ENCODE measurements at regions not wholly inside any gene's neighbourhood (a gene's known extent, or its start where the extent isn't known, plus 50 kb on each side); places are given as distances from the start of the nearest gene placed in this dataset.

DNA sequence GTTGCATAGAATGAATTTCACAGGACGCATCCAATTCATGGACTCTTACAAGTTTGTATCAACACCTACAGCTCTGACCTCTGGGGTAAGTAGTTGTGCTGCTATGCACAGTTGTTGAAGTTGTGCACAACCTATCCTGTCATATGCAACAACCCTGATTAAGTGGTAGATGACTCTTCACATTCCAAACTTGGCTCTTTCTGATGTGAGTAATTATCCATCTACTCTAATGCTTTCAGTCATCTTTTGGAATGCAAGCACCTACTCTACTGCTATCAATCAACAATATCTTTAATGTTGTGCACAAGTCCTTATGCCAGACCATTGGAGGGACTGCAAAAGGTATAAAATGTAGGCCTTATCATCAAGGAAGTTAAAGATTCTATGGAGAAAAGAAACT lies 921.4 kb downstream of the MCTP2 start:
- 0 out of 2 replicates have a peak, but pooled peaks cover 2% of the 10 kb centered on the region for H3K9me2 ChIP-seq (ENCODE audit: insufficient read depth)
- no peaks in the 10 kb centered on the region for H3K27me3 Mint-ChIP-seq (ENCODE audit: insufficient read depth, low read depth, poor library complexity)
- no peak overlapping the region for H2AFZ ChIP-seq
- H3K4me2 ChIP-seq, result no peak overlapping the region
- DNase-seq (ENCODE audit: low spot score), result no peak
- no peak overlapping the region for H3K27ac Mint-ChIP-seq
- H3K4me3 ChIP-seq, result no peak overlapping the region
- no peaks in the 10 kb centered on the region for H3K36me3 ChIP-seq (ENCODE audit: insufficient read depth)
- H3K4me3 Mint-ChIP-seq, result no peak overlapping the region
- no peaks in the 10 kb centered on the region for H4K20me1 ChIP-seq (replicated peaks; ENCODE audit: insufficient read depth)
- H3K79me2 ChIP-seq (replicated peaks; ENCODE audit: insufficient read depth), result no peaks in the 10 kb centered on the region
- no peaks in the 10 kb centered on the region for H3K4me1 ChIP-seq (ENCODE audit: insufficient read depth)
- no peaks in the 10 kb centered on the region for H3K4me1 Mint-ChIP-seq
- no peaks in the 10 kb centered on the region for H3F3A ChIP-seq (replicated peaks; ENCODE audit: low read depth)
- ATAC-seq, result no peak
- TF ChIP-seq ZNF331 (CRISPR knock-in tag; IDR thresholded peaks at IDR 0.05; ENCODE audit: low read depth) (no peak), ZNF462 (CRISPR knock-in tag; IDR thresholded peaks at IDR 0.05) (no peak), JUNB (IDR thresholded peaks at IDR 0.05; ENCODE audit: unreplicated experiment) (no peak), POLR2AphosphoS5 (IDR thresholded peaks at IDR 0.05; ENCODE audit: low read depth) (no peak), CREB1 (CRISPR knock-in tag; IDR thresholded peaks at IDR 0.05; ENCODE audit: low read depth) (no peak), NANOG (IDR thresholded peaks at IDR 0.05; ENCODE audit: borderline replicate concordance) (no peak), EZH2 (IDR thresholded peaks at IDR 0.05; ENCODE audit: low read depth, unreplicated experiment) (no peak), EZH2phosphoT487 (IDR thresholded peaks at IDR 0.05; ENCODE audit: unreplicated experiment) (no peak), STAT1 (IDR thresholded peaks at IDR 0.05; ENCODE audit: unreplicated experiment) (no peak), CTCF (conservative IDR thresholded peaks at IDR 0.05; ENCODE audit: low read depth in 2 of 2) (no peak)
- TF ChIP-seq, protein P1, sequence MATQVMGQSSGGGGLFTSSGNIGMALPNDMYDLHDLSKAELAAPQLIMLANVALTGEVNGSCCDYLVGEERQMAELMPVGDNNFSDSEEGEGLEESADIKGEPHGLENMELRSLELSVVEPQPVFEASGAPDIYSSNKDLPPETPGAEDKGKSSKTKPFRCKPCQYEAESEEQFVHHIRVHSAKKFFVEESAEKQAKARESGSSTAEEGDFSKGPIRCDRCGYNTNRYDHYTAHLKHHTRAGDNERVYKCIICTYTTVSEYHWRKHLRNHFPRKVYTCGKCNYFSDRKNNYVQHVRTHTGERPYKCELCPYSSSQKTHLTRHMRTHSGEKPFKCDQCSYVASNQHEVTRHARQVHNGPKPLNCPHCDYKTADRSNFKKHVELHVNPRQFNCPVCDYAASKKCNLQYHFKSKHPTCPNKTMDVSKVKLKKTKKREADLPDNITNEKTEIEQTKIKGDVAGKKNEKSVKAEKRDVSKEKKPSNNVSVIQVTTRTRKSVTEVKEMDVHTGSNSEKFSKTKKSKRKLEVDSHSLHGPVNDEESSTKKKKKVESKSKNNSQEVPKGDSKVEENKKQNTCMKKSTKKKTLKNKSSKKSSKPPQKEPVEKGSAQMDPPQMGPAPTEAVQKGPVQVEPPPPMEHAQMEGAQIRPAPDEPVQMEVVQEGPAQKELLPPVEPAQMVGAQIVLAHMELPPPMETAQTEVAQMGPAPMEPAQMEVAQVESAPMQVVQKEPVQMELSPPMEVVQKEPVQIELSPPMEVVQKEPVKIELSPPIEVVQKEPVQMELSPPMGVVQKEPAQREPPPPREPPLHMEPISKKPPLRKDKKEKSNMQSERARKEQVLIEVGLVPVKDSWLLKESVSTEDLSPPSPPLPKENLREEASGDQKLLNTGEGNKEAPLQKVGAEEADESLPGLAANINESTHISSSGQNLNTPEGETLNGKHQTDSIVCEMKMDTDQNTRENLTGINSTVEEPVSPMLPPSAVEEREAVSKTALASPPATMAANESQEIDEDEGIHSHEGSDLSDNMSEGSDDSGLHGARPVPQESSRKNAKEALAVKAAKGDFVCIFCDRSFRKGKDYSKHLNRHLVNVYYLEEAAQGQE (IDR thresholded peaks at IDR 0.05; ENCODE audit: unreplicated experiment), result no peak
- TF ChIP-seq, protein P2, sequence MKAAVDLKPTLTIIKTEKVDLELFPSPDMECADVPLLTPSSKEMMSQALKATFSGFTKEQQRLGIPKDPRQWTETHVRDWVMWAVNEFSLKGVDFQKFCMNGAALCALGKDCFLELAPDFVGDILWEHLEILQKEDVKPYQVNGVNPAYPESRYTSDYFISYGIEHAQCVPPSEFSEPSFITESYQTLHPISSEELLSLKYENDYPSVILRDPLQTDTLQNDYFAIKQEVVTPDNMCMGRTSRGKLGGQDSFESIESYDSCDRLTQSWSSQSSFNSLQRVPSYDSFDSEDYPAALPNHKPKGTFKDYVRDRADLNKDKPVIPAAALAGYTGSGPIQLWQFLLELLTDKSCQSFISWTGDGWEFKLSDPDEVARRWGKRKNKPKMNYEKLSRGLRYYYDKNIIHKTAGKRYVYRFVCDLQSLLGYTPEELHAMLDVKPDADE (IDR thresholded peaks at IDR 0.05), result no peak
- H3K36me3 Mint-ChIP-seq (ENCODE audit: low read depth), result peaks cover 7% of the 10 kb centered on the region; the same call in 2 of the 3 replicates
- no peak overlapping the region for H3K27ac ChIP-seq (ENCODE audit: low read depth)
- peaks cover 23% of the 10 kb centered on the region for H3K9me3 Mint-ChIP-seq
- no peaks in the 10 kb centered on the region for H3K27me3 ChIP-seq (ENCODE audit: insufficient read depth)
